ENCODE measurements at regions not wholly inside any gene's neighbourhood (a gene's known extent, or its start where the extent isn't known, plus 50 kb on each side); places are given as distances from the start of the nearest gene placed in this dataset.
"Not testable (repeated sequence)": the region's sequence is repeated elsewhere in the genome, so short reads cannot be mapped to it uniquely, and the experiment has no call there.

DNA sequence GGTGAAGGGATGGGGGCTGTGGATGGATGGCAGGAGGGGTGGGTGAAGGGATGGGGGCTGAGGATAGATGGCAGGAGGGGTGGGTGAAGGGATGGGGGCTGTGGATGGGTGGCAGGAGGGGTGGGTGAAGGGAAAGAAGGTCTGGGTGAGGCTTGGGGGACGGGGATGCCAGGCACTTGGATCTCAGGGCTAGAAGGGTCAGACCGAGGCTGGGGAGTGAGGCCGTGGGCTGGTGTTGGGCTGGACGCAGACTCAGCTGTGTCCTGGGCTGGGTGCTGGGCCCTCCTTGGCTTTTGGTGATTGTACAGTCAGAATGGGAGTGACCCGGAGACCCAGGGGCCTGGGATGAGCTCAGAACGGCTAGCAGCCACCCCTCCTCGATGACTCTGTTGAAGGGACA is 192.4 kb downstream of the TMEM121 start:
- DNase-seq = not testable (repeated sequence)

DNA sequence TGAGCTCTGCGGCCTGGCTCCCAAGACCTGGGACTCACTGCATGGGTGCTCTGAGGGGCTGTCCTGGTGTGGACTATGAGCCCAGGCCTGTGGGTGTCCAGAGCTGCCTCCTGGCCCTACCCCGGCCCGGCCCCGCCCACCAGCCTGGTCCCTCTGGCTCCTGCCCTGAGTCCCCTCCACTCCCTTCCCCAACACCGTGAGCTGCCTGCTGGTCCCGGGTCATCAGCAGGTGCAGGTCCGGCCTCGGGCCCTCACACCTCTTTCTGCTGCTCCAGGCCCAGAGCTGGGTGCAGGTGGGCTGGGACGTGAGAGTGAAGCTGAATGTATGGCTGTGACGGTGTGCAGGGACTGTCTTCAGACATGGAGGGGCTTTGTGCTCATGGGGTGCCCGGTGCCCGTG is 193.7 kb downstream of the TMEM121 start:
- DNase-seq = not testable (repeated sequence)

- not testable (repeated sequence) for DNase-seq
Observed at GRCh38 chr14:105720852-105721601, 194.6 kb downstream of the TMEM121 start.

- not testable (repeated sequence) for DNase-seq
Observed at GRCh38 chr14:105721602-105721970, 195.2 kb downstream of the TMEM121 start.

DNA sequence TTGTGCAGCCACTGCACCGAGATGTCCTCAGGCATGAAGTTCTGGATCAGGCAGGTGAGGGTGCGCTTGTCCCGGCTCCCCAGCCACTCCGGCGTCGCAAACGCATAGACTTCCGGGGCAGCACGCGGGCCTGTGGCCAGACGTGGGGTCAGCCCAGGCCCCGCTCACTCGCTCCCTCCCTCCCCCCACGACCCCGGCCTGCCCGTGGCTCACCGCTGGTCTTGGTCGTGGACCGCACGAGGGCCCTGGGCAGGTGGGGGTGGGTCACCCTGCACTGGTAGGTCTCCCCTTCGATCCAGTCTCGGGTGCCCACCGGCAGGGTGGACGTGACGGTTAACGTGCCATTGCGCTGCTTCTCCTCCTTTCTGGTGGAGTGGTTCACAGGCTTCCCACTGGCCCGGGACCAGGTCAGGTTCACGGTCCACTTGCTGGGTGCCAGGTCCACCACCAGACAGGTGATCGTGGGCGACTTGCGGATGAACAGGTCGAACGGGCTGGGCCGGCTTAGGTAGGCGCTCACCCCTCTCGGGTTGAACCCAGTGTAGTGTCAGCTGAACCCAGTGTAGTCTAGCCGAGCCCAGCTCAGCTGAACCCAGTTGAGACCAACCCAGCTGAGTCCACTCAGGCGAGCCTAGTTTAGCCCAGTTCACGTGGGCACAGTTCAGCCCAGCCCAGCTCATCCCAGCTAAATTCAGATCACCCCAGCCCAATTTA is 195.8 kb downstream of the TMEM121 start:
- DNase-seq = not testable (repeated sequence)

DNA sequence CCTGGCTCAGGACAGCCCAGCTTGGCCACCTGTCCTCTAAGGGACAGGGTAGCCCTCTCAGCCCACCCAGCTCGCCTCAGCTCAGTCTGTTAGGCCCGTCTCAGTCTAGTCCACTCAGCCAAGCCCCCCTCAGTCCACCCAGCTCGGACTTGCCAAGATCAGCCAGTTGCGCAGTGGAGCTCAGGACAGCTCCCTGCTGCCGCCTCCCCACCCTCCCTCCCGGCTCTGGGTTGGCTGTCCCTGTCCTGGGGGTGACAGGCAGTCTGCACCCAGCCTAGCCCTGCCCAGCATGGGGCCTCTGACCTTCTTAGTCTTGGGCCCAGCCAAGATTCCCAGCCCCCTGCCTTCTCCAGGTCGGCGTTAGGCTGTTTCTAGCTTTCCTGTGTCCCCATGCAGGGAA is 196.9 kb downstream of the TMEM121 start:
- DNase-seq = not testable (repeated sequence)

DNA sequence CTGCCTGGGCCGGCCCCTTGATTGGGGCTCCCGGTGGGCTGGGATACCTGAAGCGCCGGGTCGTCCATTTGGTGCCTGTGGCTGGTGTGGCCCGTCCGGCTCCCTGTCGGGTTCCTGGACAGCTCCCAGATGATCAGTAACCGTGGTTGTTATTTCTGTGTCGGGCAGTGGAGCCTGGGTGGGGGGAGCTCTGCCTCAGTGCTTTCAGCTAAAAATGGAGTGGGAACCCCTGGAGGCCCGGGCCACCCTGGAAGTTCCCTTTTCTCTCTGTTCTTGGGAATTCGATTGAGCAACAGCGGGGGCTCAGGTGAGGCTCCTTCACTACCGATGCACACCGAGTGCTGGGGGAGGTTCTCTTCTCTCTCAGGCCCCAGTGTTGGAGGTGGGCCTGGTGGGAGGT is 197.4 kb downstream of the TMEM121 start:
- DNase-seq = not testable (repeated sequence)

- not testable (repeated sequence) for DNase-seq
Observed at GRCh38 chr14:105729825-105730368, 203.5 kb downstream of the TMEM121 start.

GRCh38 chr14:105730731-105731130 is 204.3 kb downstream of the TMEM121 start:
- not testable (repeated sequence) for DNase-seq

DNA sequence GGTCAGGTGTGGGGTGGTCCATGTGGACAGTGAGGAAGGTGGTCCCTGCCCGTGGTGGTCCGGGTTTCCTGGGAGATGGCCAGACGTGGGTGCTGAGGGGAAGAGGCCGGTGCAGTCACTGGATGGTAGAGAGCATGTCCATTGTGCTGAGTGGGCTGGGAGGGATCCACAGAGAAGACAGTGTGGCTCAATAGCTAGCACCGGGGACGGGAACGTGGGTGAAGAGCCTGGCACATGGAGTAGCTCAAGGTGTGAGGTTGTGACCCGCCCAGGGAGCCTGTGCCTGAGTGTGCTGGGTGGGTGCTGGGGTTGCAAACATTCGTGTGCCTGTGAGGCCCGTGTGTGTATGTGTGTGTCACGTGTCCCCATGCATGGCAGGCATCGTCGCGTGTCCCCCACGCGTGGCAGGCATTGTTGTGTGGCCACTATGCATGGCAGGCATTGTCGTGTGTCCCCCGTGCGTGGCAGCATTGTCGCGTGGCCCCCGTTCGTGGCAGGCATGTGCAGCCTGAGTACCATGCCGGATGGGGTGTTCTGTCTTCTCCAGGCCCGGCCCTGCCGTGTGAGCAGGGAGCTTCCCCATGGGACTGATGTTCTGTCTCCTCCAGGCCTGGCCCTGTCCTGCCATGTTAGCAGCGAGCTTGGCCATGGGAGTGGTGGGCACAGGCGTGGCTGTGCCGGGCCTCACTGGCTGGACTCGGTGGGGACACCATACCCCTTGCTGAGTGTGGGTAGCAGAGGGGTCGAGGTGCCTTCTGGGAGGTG is 205.0 kb downstream of the TMEM121 start:
- not testable (repeated sequence) for DNase-seq

DNA sequence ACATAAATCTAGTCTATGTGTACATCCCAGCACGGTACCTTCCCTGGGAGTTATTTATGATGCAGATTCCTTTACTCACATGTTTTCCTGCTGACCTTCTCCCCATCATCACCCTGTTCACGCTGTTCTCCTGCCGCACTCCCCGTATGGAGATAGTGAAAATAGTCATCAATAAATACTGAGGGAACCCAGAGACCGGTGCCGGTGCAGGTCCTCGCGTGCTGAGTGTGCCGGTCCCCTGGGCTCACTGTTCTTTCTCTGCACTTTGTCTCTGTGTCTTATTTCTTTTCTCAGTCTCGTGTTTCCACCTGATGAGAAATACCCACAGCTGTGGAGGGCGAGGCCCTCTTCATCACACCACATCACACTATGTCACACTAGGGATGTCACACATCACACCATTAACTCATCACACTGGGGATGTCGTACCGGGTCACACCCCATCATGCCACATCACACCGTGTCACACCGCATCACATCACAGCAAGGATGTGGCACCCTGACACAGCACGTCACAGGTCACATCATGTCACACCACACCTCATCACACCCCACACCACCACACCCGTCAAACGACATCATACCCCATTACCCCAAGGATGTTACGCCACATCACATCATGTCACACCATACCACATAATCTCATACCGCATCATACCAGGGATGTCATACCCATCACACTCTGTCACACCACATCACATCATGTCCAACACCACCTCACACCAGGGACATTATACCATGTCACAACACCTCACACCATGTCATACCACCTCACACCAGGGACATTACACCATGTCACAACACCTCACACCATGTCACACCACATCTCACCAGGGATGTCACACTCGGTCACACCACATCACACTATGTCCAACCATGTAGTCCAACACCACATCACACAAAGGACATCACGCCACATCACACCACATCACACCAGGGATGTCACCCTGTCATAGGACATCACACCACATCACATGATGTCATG is 207.0 kb downstream of the TMEM121 start:
- no peak for DNase-seq

DNA sequence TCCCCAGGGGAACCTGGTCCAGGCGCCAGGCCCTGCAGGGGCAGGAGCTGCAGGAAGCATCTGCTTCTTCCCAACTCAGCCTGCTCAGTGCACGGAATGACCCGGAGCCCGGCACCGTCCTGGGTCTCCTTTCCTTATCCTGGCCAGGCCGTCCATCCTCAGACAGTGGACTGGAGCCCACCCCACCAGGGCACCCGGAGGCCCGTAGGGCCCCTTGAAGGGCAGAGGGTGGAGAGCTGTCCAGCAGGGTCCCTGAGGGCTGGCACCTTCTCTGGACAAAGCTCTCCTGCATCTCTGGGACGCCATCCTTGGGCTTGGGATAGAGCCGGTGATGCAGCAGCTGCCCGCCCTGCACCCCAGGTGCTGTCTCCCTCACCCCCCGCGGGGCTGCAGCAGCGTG is 207.9 kb downstream of the TMEM121 start:
- DNase-seq = not testable (repeated sequence)

GRCh38 chr14:105736331-105736730 is 209.9 kb downstream of the TMEM121 start:
- DNase-seq = not testable (repeated sequence)

DNA sequence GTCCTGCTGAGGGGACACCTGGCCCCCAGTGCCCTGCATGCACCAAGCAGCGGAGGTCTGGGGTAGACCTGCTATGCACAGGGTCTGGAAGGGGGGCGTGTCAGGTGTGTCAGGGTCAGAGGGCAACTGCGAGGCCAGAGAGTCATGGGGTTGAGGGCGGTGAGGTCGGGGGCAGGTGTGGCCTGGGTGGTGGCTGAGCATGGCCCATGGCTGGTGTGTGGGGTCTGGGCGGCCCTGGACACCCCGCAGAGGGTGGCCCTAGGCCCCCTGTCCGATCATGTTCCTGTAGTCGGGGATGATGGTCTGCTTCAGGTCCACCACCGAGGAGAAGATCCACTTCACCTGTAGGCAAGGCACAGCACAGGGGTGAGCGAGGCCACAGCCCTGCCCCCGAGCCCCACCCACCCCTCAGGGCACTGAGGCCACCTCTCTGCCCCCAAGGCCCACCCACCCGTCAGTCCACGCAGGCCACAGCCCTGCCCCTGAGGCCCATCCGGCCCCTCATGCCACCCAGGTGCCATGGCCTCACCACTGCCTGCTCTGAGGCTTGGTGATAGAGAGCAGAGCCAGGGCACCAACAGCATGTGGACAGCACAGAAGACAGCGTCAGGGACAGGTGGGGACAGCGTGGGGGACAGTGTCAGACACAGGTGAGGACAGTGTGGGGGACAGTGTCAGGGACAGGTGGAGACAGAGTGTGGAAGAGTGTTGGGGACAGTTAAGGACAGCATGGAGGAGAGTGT is 211.3 kb downstream of the TMEM121 start:
- no peak for DNase-seq

GRCh38 chr14:105738638-105739037 is 212.3 kb downstream of the TMEM121 start:
- DNase-seq = no peak

GRCh38 chr14:105739331-105740102 is 213.1 kb downstream of the TMEM121 start:
- DNase-seq = no peak

GRCh38 chr14:105740272-105740671 is 213.9 kb downstream of the TMEM121 start:
- DNase-seq = not testable (repeated sequence)

DNA sequence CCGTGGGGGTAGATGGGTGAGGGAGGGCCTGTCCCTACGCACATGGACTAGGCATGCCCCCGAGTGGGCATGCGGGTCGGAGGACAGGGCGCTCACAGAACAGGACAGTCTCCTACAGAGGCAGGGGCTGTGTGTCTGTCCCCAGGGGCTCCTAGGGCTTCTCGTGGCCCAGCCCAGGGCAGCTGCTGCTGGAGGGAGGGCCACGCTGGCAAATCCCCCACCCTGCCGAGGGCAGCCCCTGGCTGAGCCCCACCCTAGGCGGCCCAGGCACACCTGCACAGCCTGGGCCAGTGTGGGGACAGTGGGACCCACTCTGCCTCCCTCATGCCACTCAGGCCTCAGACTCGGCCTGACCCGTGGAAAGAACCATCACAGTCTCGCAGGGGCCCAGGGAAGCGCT is 214.6 kb downstream of the TMEM121 start:
- DNase-seq = not testable (repeated sequence)

GRCh38 chr14:105741707-105742530 is 215.5 kb downstream of the TMEM121 start:
- not testable (repeated sequence) for DNase-seq

GRCh38 chr14:105742531-105742848 is 216.1 kb downstream of the TMEM121 start:
- no peak for DNase-seq
